ENCODE measurements at regions not wholly inside any gene's neighbourhood (a gene's known extent, or its start where the extent isn't known, plus 50 kb on each side); places are given as distances from the start of the nearest gene placed in this dataset.

- no peak overlapping the region for H3K9ac ChIP-seq (ENCODE audit: low read depth, low read length)
- no peak overlapping the region for H2AK5ac ChIP-seq (ENCODE audit: low read depth, low read length)
- no peak overlapping the region for H3K18ac ChIP-seq (ENCODE audit: low read depth, low read length)
- H3K4me1 ChIP-seq (ENCODE audit: control insufficient read depth, insufficient read depth, low read length): peaks cover 2% of the 10 kb centered on the region; the same call in 1 of the 2 replicates
- CTCF ChIA-PET: interaction anchor here (1.0 kb wide), 1 partner anchor 10 kb away, joined by 4 read pairs; no protein-coding TSS in a partner anchor
- H3K23ac ChIP-seq (ENCODE audit: low read depth, low read length): no peak overlapping the region
- in situ Hi-C loops (cut with MboI; ENCODE audit: low sequenced_read_pairs) (no loop called here), intact Hi-C loops (cut with micrococcal nuclease) (no loop called here), dilution Hi-C loops (cut with HindIII; ENCODE audit: low sequenced_read_pairs, unreplicated experiment) (no loop called here)
- no peak overlapping the region for H4K8ac ChIP-seq (ENCODE audit: low read depth in 2 of 2, low read length in 2 of 2)
- no peak overlapping the region for H3K4me3 ChIP-seq (ENCODE audit: insufficient read depth, low read depth, low read length)
- H3K36me3 ChIP-seq (ENCODE audit: control insufficient read depth, insufficient read depth, low read length): peaks cover 2% of the 10 kb centered on the region
- H3K9me3 ChIP-seq (ENCODE audit: control insufficient read depth, insufficient read depth, low read length): no peaks in the 10 kb centered on the region
- H3K4ac ChIP-seq (ENCODE audit: low read depth, low read length): no peak overlapping the region
- no peaks in the 10 kb centered on the region for H3K27me3 ChIP-seq (ENCODE audit: control insufficient read depth, insufficient read depth, low read length)
- no peak overlapping the region for H3K4me2 ChIP-seq (ENCODE audit: low read depth, low read length)
- H2BK15ac ChIP-seq (ENCODE audit: low read depth, low read length): no peak overlapping the region
- no peak overlapping the region for H2BK120ac ChIP-seq (ENCODE audit: low read depth, low read length)
- no peak overlapping the region for H3K56ac ChIP-seq (ENCODE audit: extremely low read depth, insufficient read depth, low read length)
- no peak overlapping the region for H3K14ac ChIP-seq (replicated peaks; ENCODE audit: low read depth, low read length)
- H2AFZ ChIP-seq (replicated peaks; ENCODE audit: low read length, poor library complexity): no peak overlapping the region
- POLR2A ChIA-PET (ENCODE audit: unreplicated experiment): no interaction called here
- no peak overlapping the region for H4K91ac ChIP-seq (ENCODE audit: insufficient read depth, low read depth, low read length)
- no peak overlapping the region for H2AK9ac ChIP-seq (replicated peaks; ENCODE audit: low read depth, low read length, poor library complexity)
- no peak overlapping the region for H4K5ac ChIP-seq (ENCODE audit: low read depth, low read length)
- peaks cover 14% of the 10 kb centered on the region for H3K9me1 ChIP-seq (ENCODE audit: insufficient read depth, low read length)
- no peak overlapping the region for H2BK5ac ChIP-seq (ENCODE audit: low read depth, low read length, poor library complexity, severe bottlenecking)
- 0 out of 2 replicates have a peak, but pooled peaks cover 3% of the 10 kb centered on the region for H4K20me1 ChIP-seq (ENCODE audit: insufficient read depth, low read length)
- ATAC-seq (ENCODE audit: low read depth) (no peak), DNase-seq (no peak)
- peaks cover 35 to 59% of the 10 kb centered on the region in 2 experiments for H3K79me1 ChIP-seq (ENCODE audit: low read depth in 1 of 2, low read length in 2 of 2)
- WGBS, 2 experiments (ENCODE audit: extremely low coverage in 2 of 2, insufficient read length in 1 of 2): no CpG with 5 or more reads among the region's 3 CpGs
- H2BK20ac ChIP-seq (ENCODE audit: low read depth, low read length): no peak overlapping the region
- no peak for TF ChIP-seq RAD21 (IDR thresholded peaks at IDR 0.05; ENCODE audit: low read length)
- TF ChIP-seq ELK1 (IDR thresholded peaks at IDR 0.05; ENCODE audit: borderline replicate concordance, low read depth, low read length): no peak
- no peak for TF ChIP-seq RFX5 (IDR thresholded peaks at IDR 0.05; ENCODE audit: low read depth, low read length)
- no peak overlapping the region for H3K27ac ChIP-seq (ENCODE audit: insufficient read depth, low read length)
- no TSS peak for BruUV-seq (replicated peaks)
These were observed 148.4 kb downstream of the KLF12 start for GRCh38 chr13:73985783-73986182.
